Cardiac muscle cell (in vitro differentiated cells and primary cell): ENCODE measurements at regions not wholly inside any gene's neighbourhood (a gene's known extent, or its start where the extent isn't known, plus 50 kb on each side); places are given as distances from the start of the nearest gene placed in this dataset.

Experiments
- DNase-seq, 2 donors: peaks; one replicate each; pipeline versions ENCODE4 v3.0.0 to v3.0.0-alpha.2; 2010 to 2017; ENCODE audit warnings: low read depth in 1 of 2, low spot score in 1 of 2
- H3K27ac ChIP-seq: fragments of 200-600 bp; sonication (generic); 2 replicates; pipeline ENCODE4 v1.5.1; 2016
- H3K27me3 ChIP-seq: fragments of 200-600 bp; sonication (generic); 2 replicates; pipeline ENCODE4 v1.6.0; 2016; ENCODE audit warnings: control low read depth
- H3K36me3 ChIP-seq: fragments of 200-600 bp; sonication (generic); 2 replicates; pipeline ENCODE4 v1.5.1; 2016; ENCODE audit warnings: control low read depth
- H3K4me1 ChIP-seq: fragments of 200-600 bp; sonication (generic); 2 replicates; pipeline ENCODE4 v1.8.1; 2017; ENCODE audit warnings: low read depth, mild to moderate bottlenecking, mixed run types
- H3K4me3 ChIP-seq: fragments of 200-600 bp; sonication (generic); 2 replicates; pipeline ENCODE4 v1.5.1; 2016; ENCODE audit warnings: mild to moderate bottlenecking
- H3K9me3 ChIP-seq: fragments of 200-600 bp; sonication (generic); 2 replicates; pipeline ENCODE4 v1.5.1; 2017; ENCODE audit warnings: low read depth, mild to moderate bottlenecking, control low read depth
- TF ChIP-seq, protein P1 (sequence below): IDR thresholded peaks from 2 replicates; pipeline ENCODE4 v1.5.1; 2012; ENCODE audit warnings: low read depth, mild to moderate bottlenecking, low read length

DNA sequence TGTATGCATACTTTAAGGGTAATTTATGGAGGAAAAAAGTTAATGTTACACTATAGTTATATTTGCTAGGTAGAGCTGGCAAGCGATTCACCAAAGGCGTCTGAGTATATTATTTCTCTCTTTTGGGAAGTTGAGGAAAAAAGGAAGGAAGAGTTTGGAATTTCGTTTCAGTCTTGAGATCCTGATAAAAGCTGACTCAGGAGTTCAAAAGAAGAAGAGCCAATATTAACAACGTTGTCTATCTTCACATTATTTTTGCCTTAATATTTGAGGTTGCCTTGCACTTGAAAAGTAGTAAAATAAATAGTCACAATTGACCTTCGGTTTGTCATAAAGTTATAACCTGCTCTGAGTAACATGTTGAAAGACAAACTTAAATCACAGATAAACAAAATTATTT is 888.6 kb downstream of the KCNJ2 start:
- TF ChIP-seq, protein P1, sequence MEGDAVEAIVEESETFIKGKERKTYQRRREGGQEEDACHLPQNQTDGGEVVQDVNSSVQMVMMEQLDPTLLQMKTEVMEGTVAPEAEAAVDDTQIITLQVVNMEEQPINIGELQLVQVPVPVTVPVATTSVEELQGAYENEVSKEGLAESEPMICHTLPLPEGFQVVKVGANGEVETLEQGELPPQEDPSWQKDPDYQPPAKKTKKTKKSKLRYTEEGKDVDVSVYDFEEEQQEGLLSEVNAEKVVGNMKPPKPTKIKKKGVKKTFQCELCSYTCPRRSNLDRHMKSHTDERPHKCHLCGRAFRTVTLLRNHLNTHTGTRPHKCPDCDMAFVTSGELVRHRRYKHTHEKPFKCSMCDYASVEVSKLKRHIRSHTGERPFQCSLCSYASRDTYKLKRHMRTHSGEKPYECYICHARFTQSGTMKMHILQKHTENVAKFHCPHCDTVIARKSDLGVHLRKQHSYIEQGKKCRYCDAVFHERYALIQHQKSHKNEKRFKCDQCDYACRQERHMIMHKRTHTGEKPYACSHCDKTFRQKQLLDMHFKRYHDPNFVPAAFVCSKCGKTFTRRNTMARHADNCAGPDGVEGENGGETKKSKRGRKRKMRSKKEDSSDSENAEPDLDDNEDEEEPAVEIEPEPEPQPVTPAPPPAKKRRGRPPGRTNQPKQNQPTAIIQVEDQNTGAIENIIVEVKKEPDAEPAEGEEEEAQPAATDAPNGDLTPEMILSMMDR: no peak
- DNase-seq: no peak
- no peaks in the 10 kb centered on the region for H3K27me3 ChIP-seq
- no peak overlapping the region for H3K27ac ChIP-seq
- H3K4me3 ChIP-seq: no peak overlapping the region
- H3K4me1 ChIP-seq: no peaks in the 10 kb centered on the region
- no peaks in the 10 kb centered on the region for H3K9me3 ChIP-seq
- no peaks in the 10 kb centered on the region for H3K36me3 ChIP-seq

DNA sequence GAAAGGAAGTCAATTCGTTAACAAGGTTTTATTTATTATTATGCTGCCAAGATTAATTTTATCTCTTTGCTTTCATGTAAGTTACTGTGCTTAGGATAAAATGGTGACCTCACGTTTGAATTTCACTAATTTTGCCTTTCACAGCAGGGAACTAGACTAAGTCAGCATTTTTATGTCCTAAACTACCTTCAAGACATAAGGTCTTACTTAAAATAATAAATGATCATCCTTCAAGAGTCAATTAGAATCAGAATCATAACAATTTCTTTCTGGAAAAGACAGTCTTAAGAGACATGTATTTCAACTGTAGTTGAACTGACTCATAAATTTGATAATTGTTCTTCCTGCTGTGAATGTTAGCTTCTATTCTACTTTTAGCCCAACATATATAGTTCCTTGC is 893.8 kb downstream of the KCNJ2 start:
- TF ChIP-seq, protein P1: no peak
- Histone ChIP-seq H3K9me3 (no peaks in the 10 kb centered on the region), H3K4me1 (no peaks in the 10 kb centered on the region), H3K36me3 (no peaks in the 10 kb centered on the region), H3K27ac (no peak overlapping the region), H3K27me3 (no peaks in the 10 kb centered on the region), H3K4me3 (no peak overlapping the region)
- no peak for DNase-seq

DNA sequence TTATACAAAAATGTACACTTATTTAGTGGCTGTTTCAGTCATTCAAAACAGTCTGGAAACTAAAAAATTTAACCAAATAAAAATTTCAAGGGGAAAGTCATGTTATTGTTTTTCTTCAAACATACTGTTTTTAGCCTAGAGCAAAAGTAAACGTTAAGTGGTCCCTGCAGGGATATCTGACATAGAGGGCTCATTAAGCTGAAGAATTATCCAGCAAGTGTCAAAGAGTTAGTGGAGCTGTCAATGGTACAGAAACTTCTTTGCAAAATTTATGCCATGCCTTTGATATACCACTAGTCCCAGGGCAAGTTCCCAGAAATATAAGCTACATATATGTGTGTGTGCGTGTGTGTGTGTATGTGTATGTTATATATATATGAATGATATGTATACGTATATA is 894.2 kb downstream of the KCNJ2 start:
- no peaks in the 10 kb centered on the region for H3K36me3 ChIP-seq
- no peaks in the 10 kb centered on the region for H3K9me3 ChIP-seq
- TF ChIP-seq, protein P1: no peak
- DNase-seq: no peak
- H3K4me1 ChIP-seq: no peaks in the 10 kb centered on the region
- no peak overlapping the region for H3K4me3 ChIP-seq
- no peak overlapping the region for H3K27ac ChIP-seq
- H3K27me3 ChIP-seq: no peaks in the 10 kb centered on the region

GRCh38 chr17:71067669-71068407 is 898.5 kb downstream of the KCNJ2 start:
- TF ChIP-seq, protein P1: no peak
- no peak for DNase-seq
- H3K4me3 ChIP-seq: no peak overlapping the region
- H3K27me3 ChIP-seq: no peaks in the 10 kb centered on the region
- H3K4me1 ChIP-seq: no peaks in the 10 kb centered on the region
- H3K9me3 ChIP-seq: no peaks in the 10 kb centered on the region
- no peaks in the 10 kb centered on the region for H3K36me3 ChIP-seq
- no peak overlapping the region for H3K27ac ChIP-seq

DNA sequence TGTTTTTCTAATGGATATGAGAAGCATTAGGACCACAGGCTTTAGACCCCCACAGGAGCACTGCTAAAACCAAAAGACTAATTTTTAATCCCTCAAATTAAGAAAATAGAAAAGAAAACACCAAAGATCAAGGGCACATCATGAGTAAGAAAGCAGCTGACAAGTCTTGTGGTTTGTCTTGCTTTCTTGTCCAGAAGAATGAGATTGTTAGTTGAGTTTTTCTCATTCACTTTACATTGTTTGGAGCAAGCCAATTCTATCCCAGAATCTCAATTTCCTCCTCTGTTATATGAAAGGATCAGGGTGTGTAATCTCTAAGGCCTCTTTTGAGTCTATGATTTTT is 899.0 kb downstream of the KCNJ2 start:
- Histone ChIP-seq H3K36me3 (no peaks in the 10 kb centered on the region), H3K27ac (no peak overlapping the region)
- TF ChIP-seq, protein P1: no peak

More for the DNA sequence above, 899.0 kb downstream of the KCNJ2 start:
- H3K4me1 ChIP-seq: no peaks in the 10 kb centered on the region
- H3K4me3 ChIP-seq: no peak overlapping the region
- H3K27me3 ChIP-seq: no peaks in the 10 kb centered on the region
- H3K9me3 ChIP-seq: no peaks in the 10 kb centered on the region
- no peak for DNase-seq
